C4-2B (cell line): ENCODE measurements at regions not wholly inside any gene's neighbourhood (a gene's known extent, or its start where the extent isn't known, plus 50 kb on each side); places are given as distances from the start of the nearest gene placed in this dataset.
"Not testable (repeated sequence)": the region's sequence is repeated elsewhere in the genome, so short reads cannot be mapped to it uniquely, and the experiment has no call there.

Experiments
- H3K27ac ChIP-seq: fragments of 450-650 bp; 2 replicates; pipeline ENCODE4 v1.5.1; 2017
- CTCF ChIP-seq: fragments of 450-650 bp; conservative IDR thresholded peaks from 2 replicates; pipeline ENCODE4 v1.5.1; 2017; ENCODE audit warnings: mild to moderate bottlenecking
- ZFX ChIP-seq: fragments of 450-650 bp; IDR thresholded peaks from 2 replicates; pipeline ENCODE4 v1.6.1; 2017

DNA sequence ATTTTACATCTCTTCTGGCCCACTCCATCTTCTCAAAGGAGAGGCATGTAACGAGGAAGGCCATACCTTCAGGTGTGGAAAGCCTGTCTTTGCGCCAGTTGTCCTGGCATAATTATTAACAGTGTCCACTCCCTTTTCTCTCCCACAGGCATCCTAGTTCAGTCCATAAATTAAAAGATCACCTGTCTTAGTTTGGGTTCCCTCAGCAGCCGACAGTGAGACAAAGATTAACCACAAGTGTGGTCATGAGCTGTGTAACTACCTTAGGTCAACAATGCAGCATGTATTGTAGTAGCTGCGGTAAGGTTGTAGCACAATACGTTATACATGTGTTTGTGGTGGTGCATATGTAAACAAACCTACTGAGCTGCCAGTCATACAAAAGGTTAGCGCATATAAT, 103.3 kb upstream of the GALNT15 start:
- no peak for TF ChIP-seq ZFX
- no peak for TF ChIP-seq CTCF

DNA sequence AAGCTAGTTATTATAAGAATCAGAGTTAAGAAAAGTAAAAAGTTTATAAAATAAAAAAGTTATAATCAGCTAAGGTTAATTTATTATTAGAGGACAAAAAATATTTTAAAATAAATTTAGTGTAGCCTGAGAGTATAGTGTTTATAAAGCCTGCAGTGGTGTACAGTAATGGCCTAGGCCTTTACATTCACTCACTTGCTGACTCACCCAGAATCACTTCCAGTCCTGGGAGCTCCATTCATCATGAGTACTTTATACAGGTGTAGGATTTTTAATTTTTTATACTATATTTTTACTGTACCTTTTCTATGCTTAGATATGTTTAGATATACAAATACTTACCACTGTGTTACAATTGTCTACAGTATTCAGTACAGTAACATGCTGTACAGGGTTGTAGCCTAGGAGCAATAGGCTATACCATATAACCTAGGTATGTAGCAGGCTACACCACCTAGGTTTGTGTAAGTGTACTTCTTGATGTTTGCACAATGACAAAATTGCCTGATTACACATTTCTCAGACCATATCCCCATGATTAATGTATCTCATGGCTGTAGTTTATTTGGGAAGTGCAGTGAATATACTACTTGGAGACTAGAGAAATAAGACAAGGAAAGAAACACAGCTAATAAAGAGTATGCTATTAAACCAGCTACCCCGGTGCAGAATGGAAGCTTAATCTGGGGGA, 101.9 kb upstream of the GALNT15 start:
- TF ChIP-seq CTCF (no peak), ZFX (no peak)
- no peak overlapping the region for H3K27ac ChIP-seq

More for the DNA sequence above, 103.3 kb upstream of the GALNT15 start:
- no peak overlapping the region for H3K27ac ChIP-seq

DNA sequence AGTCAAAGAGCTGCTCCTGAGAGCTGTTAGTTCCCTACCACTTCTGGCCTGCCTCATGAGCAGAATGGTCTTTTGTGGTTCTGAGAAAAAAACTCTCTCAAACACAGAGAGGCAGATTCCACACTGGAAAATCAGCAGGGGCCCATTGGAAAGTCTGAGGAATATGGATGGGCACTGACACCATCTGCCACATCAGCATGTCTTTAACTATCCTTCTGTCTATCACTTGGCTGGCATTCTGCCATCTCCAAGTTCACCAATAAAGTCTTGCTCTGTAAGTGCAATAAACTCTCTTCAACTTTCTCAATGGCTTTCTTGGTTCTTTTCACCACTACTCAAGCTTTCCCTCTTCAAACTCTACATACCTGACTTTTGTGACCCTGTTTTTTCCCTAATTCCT, 101.3 kb upstream of the GALNT15 start:
- no peak overlapping the region for H3K27ac ChIP-seq
- TF ChIP-seq CTCF (no peak), ZFX (no peak)

- not testable (repeated sequence) for H3K27ac ChIP-seq
Measured at GRCh38 chr3:16073990-16074671, 100.3 kb upstream of the GALNT15 start.

DNA sequence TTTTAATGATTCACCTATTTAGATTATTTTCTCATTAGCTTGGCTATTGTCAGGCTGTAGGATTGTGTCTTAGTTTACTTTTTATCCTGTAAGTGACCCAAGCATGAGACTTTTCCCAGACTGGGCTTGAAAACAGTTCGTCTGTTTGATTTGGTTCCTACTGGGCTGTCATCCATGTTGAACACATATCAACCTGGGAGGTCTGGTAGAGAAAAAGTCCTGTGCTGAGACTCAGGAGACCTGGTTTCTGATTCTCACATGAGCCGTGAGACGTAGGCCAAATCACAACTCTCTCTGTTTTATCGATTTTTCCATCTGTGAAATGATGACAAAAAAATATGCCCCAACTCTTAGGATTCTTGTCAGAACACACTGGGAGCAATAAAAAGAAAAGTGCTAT, 98.8 kb upstream of the GALNT15 start:
- no peak for TF ChIP-seq ZFX
- TF ChIP-seq CTCF = no peak
- no peak overlapping the region for H3K27ac ChIP-seq

- TF ChIP-seq CTCF (no peak), ZFX (no peak)
Measured at GRCh38 chr3:16076564-16076963, 97.9 kb upstream of the GALNT15 start.

GRCh38 chr3:16077146-16077545, 97.3 kb upstream of the GALNT15 start:
- not testable (repeated sequence) for H3K27ac ChIP-seq

More at GRCh38 chr3:16076564-16076963, 97.9 kb upstream of the GALNT15 start:
- H3K27ac ChIP-seq = no peak overlapping the region

DNA sequence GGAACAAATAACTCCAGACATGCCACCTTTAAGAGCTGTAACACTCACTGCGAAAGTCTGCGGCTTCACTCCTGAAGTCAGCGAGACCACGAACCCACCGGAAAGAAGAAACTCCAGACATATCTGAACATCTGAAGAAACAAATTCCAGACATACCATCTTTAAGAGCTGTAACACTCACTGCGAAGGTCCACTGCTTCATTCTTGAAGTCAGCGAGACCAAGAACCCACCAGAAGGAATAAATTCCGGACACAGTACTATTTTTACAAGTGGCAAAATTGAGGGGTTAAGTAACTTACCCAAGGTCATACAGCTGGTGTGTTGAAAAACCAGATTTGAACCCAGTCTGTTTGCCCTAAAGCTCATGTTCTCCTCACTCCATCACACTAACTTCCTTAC, 96.8 kb upstream of the GALNT15 start:
- H3K27ac ChIP-seq = not testable (repeated sequence)

- no peak overlapping the region for H3K27ac ChIP-seq
- TF ChIP-seq ZFX (no peak), CTCF (no peak)
Measured at GRCh38 chr3:16079519-16079918, 95.0 kb upstream of the GALNT15 start.
